ENCODE measurements at regions not wholly inside any gene's neighbourhood (a gene's known extent, or its start where the extent isn't known, plus 50 kb on each side); places are given as distances from the start of the nearest gene placed in this dataset.

DNA sequence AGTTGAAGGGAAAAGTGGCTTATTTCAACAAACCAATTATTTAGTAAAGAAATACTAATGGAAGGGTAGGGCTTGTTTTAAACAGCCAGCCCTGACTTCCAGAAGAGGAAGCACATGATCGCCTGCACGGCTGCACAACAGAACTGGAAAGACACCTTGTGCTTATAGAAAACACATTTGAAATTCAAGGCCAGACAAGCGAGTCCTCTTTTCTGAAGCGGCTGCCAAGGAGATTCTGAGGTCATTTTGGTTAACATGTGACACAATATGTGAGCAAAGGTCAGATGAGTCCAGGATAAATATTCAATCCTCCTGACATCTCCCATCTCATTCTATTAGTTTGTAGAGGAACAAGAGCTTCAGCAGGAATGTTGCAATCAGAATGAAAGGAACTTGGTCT lies 461.4 kb upstream of the ST8SIA4 start:
- intact Hi-C loops (cut with DNase I; ENCODE audit: low total_unique reads): no loop called here
- Histone ChIP-seq H3K27ac (no peak overlapping the region), H3K36me3 (ENCODE audit: low read depth, missing control alignments) (no peaks in the 10 kb centered on the region), H3K9me3 (no peaks in the 10 kb centered on the region), H3K27me3 (no peaks in the 10 kb centered on the region), H3K4me1 (no peaks in the 10 kb centered on the region), H3K4me3 (no peak overlapping the region)
- DNase-seq: peak; percentile 18
- 35 to 50% methylated on average over 4 of the region's 4 CpGs for WGBS, 2 donors
- no peak for TF ChIP-seq POLR2A (IDR thresholded peaks at IDR 0.05)
- TF ChIP-seq, protein P1, sequence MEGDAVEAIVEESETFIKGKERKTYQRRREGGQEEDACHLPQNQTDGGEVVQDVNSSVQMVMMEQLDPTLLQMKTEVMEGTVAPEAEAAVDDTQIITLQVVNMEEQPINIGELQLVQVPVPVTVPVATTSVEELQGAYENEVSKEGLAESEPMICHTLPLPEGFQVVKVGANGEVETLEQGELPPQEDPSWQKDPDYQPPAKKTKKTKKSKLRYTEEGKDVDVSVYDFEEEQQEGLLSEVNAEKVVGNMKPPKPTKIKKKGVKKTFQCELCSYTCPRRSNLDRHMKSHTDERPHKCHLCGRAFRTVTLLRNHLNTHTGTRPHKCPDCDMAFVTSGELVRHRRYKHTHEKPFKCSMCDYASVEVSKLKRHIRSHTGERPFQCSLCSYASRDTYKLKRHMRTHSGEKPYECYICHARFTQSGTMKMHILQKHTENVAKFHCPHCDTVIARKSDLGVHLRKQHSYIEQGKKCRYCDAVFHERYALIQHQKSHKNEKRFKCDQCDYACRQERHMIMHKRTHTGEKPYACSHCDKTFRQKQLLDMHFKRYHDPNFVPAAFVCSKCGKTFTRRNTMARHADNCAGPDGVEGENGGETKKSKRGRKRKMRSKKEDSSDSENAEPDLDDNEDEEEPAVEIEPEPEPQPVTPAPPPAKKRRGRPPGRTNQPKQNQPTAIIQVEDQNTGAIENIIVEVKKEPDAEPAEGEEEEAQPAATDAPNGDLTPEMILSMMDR (IDR thresholded peaks at IDR 0.05): no peak

DNA sequence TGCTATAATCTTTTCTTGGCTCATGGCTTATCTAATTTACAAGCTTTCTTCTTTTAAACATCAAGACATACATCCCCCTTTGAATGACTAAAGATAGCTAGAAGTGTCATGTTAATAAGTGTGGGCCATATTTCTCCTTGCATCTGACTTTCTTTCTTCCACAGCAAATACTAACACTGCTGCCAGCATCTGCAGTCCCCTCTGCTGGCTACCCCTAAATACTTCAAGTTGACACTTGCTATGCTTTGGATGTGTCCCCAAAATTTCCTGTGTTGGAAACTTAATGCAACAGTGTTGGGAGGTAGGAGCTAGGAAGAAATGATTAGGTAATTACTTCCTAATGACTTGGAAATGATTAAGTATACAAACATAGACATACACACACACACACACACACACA lies 459.0 kb upstream of the ST8SIA4 start:
- Histone ChIP-seq H3K27me3 (no peaks in the 10 kb centered on the region), H3K27ac (no peak overlapping the region), H3K4me1 (no peaks in the 10 kb centered on the region), H3K9me3 (no peaks in the 10 kb centered on the region), H3K4me3 (no peak overlapping the region), H3K36me3 (ENCODE audit: low read depth, missing control alignments) (no peaks in the 10 kb centered on the region)
- TF ChIP-seq, protein P1 (IDR thresholded peaks at IDR 0.05): no peak
- TF ChIP-seq POLR2A (IDR thresholded peaks at IDR 0.05): no peak
- intact Hi-C loops (cut with DNase I; ENCODE audit: low total_unique reads): no loop called here
- DNase-seq: no peak

DNA sequence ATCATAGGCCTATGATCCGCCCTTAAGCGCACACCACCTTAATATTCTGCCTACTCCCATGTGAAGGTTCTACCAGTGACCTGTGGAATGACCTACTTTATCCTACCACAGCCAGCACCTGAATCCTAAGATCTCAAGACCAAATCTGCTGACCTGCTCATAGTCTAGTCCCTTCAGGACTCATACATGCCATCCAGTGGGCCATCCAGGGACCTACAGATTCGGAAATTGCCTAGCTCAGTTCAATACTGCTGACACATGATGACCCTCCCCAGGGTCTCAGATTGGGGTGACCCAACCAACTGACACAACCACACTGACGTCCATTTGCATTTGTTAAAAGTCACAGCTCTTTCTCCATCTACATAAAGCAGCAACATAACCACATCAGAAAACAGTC lies 443.8 kb upstream of the ST8SIA4 start:
- Histone ChIP-seq H3K4me1 (no peaks in the 10 kb centered on the region), H3K4me3 (no peak overlapping the region), H3K9me3 (no peaks in the 10 kb centered on the region), H3K27ac (no peak overlapping the region), H3K36me3 (ENCODE audit: low read depth, missing control alignments) (no peaks in the 10 kb centered on the region), H3K27me3 (no peaks in the 10 kb centered on the region)
- TF ChIP-seq POLR2A (IDR thresholded peaks at IDR 0.05): no peak
- TF ChIP-seq, protein P1 (IDR thresholded peaks at IDR 0.05): no peak
- WGBS, 2 donors: 82 to 94% methylated on average over 4 of the region's 4 CpGs
- DNase-seq: no peak
- intact Hi-C loops (cut with DNase I; ENCODE audit: low total_unique reads): no loop called here

- Histone ChIP-seq H3K27ac (no peak overlapping the region), H3K36me3 (ENCODE audit: low read depth, missing control alignments) (no peaks in the 10 kb centered on the region), H3K27me3 (no peaks in the 10 kb centered on the region), H3K4me1 (no peaks in the 10 kb centered on the region), H3K9me3 (no peaks in the 10 kb centered on the region), H3K4me3 (no peak overlapping the region)
- intact Hi-C loops (cut with DNase I; ENCODE audit: low total_unique reads): no loop called here
- 79 to 88% methylated on average over 7 to 8 of the region's 8 CpGs for WGBS, 2 donors
- no peak for DNase-seq
- TF ChIP-seq, protein P1 (IDR thresholded peaks at IDR 0.05): no peak
- TF ChIP-seq POLR2A (IDR thresholded peaks at IDR 0.05): no peak
These were observed 443.4 kb upstream of the ST8SIA4 start for GRCh38 chr5:101346447-101346846.

- DNase-seq: no peak
- Histone ChIP-seq H3K36me3 (ENCODE audit: low read depth, missing control alignments) (no peaks in the 10 kb centered on the region), H3K27me3 (no peaks in the 10 kb centered on the region), H3K4me1 (no peaks in the 10 kb centered on the region), H3K4me3 (no peak overlapping the region), H3K27ac (no peak overlapping the region), H3K9me3 (no peaks in the 10 kb centered on the region)
- no peak for TF ChIP-seq POLR2A (IDR thresholded peaks at IDR 0.05)
- TF ChIP-seq, protein P1 (IDR thresholded peaks at IDR 0.05): no peak
- intact Hi-C loops (cut with DNase I; ENCODE audit: low total_unique reads): no loop called here
- 82 to 85% methylated on average over 2 of the region's 2 CpGs for WGBS, 2 donors
These were observed 435.1 kb upstream of the ST8SIA4 start for GRCh38 chr5:101338226-101338625.

Measured in testis (tissue), 2 donors.